ENCODE measurements at regions not wholly inside any gene's neighbourhood (a gene's known extent, or its start where the extent isn't known, plus 50 kb on each side); places are given as distances from the start of the nearest gene placed in this dataset.

GRCh38 chr5:74433255-74433895 lies 207.2 kb downstream of the ENC1 start:
- TF ChIP-seq POLR2A (IDR thresholded peaks at IDR 0.05) (no peak), CTCF (IDR thresholded peaks at IDR 0.05) (no peak)

All from testis (tissue), 2 donors.